ENCODE measurements at regions not wholly inside any gene's neighbourhood (a gene's known extent, or its start where the extent isn't known, plus 50 kb on each side); places are given as distances from the start of the nearest gene placed in this dataset.

DNA sequence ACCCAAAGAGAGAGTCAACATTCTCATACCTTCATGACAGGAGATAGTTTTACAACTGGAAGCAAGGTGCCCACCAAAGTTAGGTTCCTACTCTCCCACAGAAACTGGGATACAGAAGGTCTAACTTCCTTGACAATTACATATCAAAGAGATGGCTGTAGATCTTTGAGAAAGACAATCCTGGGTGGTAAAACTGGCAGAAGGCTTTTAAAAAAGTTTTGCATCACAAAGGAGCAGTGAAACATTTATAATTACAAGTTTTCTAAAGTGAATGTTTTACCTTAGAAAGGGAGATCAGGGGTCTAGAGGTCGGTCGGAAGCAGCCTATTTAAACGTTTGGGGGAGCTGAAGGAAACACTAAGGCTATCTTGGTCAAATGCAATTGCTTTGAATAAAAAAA lies 166.6 kb upstream of the STEAP1 start:
- no peak overlapping the region for H3K4me3 ChIP-seq (ENCODE audit: insufficient read depth, low read depth, low read length)
- ChIA-PET CTCF (no interaction called here), POLR2A (ENCODE audit: unreplicated experiment) (no interaction called here)
- no peak overlapping the region for H2AK9ac ChIP-seq (replicated peaks; ENCODE audit: low read depth, low read length, poor library complexity)
- WGBS, 2 experiments (ENCODE audit: extremely low coverage in 2 of 2, insufficient read length in 1 of 2), result no CpG with 5 or more reads among the region's 3 CpGs
- H3K4me1 ChIP-seq (ENCODE audit: control insufficient read depth, insufficient read depth, low read length), result no peaks in the 10 kb centered on the region
- no peak overlapping the region for H3K14ac ChIP-seq (replicated peaks; ENCODE audit: low read depth, low read length)
- H3K23ac ChIP-seq (ENCODE audit: low read depth, low read length), result no peak overlapping the region
- dilution Hi-C loops (cut with HindIII; ENCODE audit: low sequenced_read_pairs, unreplicated experiment), result no loop called here
- no peak overlapping the region for H4K91ac ChIP-seq (ENCODE audit: insufficient read depth, low read depth, low read length)
- H2BK120ac ChIP-seq (ENCODE audit: low read depth, low read length), result no peak overlapping the region
- no peak overlapping the region for H3K4me2 ChIP-seq (ENCODE audit: low read depth, low read length)
- no TSS peak for BruUV-seq (replicated peaks)
- H2AFZ ChIP-seq (replicated peaks; ENCODE audit: low read length, poor library complexity), result no peak overlapping the region
- H3K9me3 ChIP-seq (ENCODE audit: control insufficient read depth, insufficient read depth, low read length), result no peaks in the 10 kb centered on the region
- intact Hi-C loops (cut with micrococcal nuclease), result no loop called here
- no peak overlapping the region for H2BK15ac ChIP-seq (ENCODE audit: low read depth, low read length)
- H4K5ac ChIP-seq (ENCODE audit: low read depth, low read length), result no peak overlapping the region
- no peak overlapping the region for H2AK5ac ChIP-seq (ENCODE audit: low read depth, low read length)
- H2BK5ac ChIP-seq (ENCODE audit: low read depth, low read length, poor library complexity, severe bottlenecking), result no peak overlapping the region
- H3K27me3 ChIP-seq (ENCODE audit: control insufficient read depth, insufficient read depth, low read length), result no peaks in the 10 kb centered on the region
- no peak overlapping the region for H3K4ac ChIP-seq (ENCODE audit: low read depth, low read length)
- DNase-seq (no peak), ATAC-seq (ENCODE audit: low read depth) (no peak)
- TF ChIP-seq RCOR1 (IDR thresholded peaks at IDR 0.05; ENCODE audit: insufficient replicate concordance, low read length), result no peak
- TF ChIP-seq CHD1 (IDR thresholded peaks at IDR 0.05; ENCODE audit: low read depth, low read length), result no peak
- no peak for TF ChIP-seq MXI1 (IDR thresholded peaks at IDR 0.05; ENCODE audit: borderline replicate concordance, low read depth, low read length)
- TF ChIP-seq CEBPB (IDR thresholded peaks at IDR 0.05; ENCODE audit: low read depth, low read length), result no peak
- no peak for TF ChIP-seq POLR2A (IDR thresholded peaks at IDR 0.05; ENCODE audit: low read depth, low read length)
- TF ChIP-seq, protein P1, sequence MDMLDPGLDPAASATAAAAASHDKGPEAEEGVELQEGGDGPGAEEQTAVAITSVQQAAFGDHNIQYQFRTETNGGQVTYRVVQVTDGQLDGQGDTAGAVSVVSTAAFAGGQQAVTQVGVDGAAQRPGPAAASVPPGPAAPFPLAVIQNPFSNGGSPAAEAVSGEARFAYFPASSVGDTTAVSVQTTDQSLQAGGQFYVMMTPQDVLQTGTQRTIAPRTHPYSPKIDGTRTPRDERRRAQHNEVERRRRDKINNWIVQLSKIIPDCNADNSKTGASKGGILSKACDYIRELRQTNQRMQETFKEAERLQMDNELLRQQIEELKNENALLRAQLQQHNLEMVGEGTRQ (IDR thresholded peaks at IDR 0.05; ENCODE audit: low read depth, low read length), result no peak
- no peak for TF ChIP-seq RAD21 (IDR thresholded peaks at IDR 0.05; ENCODE audit: low read length)
- no peak for TF ChIP-seq MAZ (IDR thresholded peaks at IDR 0.05; ENCODE audit: borderline replicate concordance, low read depth, low read length)
- TF ChIP-seq, protein P2, sequence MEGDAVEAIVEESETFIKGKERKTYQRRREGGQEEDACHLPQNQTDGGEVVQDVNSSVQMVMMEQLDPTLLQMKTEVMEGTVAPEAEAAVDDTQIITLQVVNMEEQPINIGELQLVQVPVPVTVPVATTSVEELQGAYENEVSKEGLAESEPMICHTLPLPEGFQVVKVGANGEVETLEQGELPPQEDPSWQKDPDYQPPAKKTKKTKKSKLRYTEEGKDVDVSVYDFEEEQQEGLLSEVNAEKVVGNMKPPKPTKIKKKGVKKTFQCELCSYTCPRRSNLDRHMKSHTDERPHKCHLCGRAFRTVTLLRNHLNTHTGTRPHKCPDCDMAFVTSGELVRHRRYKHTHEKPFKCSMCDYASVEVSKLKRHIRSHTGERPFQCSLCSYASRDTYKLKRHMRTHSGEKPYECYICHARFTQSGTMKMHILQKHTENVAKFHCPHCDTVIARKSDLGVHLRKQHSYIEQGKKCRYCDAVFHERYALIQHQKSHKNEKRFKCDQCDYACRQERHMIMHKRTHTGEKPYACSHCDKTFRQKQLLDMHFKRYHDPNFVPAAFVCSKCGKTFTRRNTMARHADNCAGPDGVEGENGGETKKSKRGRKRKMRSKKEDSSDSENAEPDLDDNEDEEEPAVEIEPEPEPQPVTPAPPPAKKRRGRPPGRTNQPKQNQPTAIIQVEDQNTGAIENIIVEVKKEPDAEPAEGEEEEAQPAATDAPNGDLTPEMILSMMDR (conservative IDR thresholded peaks at IDR 0.05; ENCODE audit: low read depth, low read length), result no peak
- TF ChIP-seq SMC3 (IDR thresholded peaks at IDR 0.05; ENCODE audit: low read depth, low read length), result no peak
- TF ChIP-seq BHLHE40 (IDR thresholded peaks at IDR 0.05; ENCODE audit: low read depth, low read length), result no peak
- no peak for TF ChIP-seq MAFK (IDR thresholded peaks at IDR 0.05; ENCODE audit: low read depth, low read length)
- no peak for TF ChIP-seq FOS (IDR thresholded peaks at IDR 0.05; ENCODE audit: low read depth, low read length)
- no peak for TF ChIP-seq ELK1 (IDR thresholded peaks at IDR 0.05; ENCODE audit: borderline replicate concordance, low read depth, low read length)
- TF ChIP-seq RFX5 (IDR thresholded peaks at IDR 0.05; ENCODE audit: low read depth, low read length), result no peak
- no peak for TF ChIP-seq NFE2L2 (IDR thresholded peaks at IDR 0.05; ENCODE audit: low read depth, low read length)
- no peak overlapping the region for H3K56ac ChIP-seq (ENCODE audit: extremely low read depth, insufficient read depth, low read length)
- H4K8ac ChIP-seq (ENCODE audit: low read depth in 2 of 2, low read length in 2 of 2), result no peak overlapping the region
- H4K20me1 ChIP-seq (ENCODE audit: insufficient read depth, low read length), result no peaks in the 10 kb centered on the region
- H3K27ac ChIP-seq (ENCODE audit: insufficient read depth, low read length), result no peak overlapping the region
- H3K9me1 ChIP-seq (ENCODE audit: insufficient read depth, low read length), result no peaks in the 10 kb centered on the region
- no peak overlapping the region for H3K9ac ChIP-seq (ENCODE audit: low read depth, low read length)
- H3K36me3 ChIP-seq (ENCODE audit: control insufficient read depth, insufficient read depth, low read length), result no peaks in the 10 kb centered on the region
- in situ Hi-C loops (cut with MboI; ENCODE audit: low sequenced_read_pairs), result no loop called here
- no peak overlapping the region for H2BK20ac ChIP-seq (ENCODE audit: low read depth, low read length)
- no peak overlapping the region for H3K18ac ChIP-seq (ENCODE audit: low read depth, low read length)
- no peaks in the 10 kb centered on the region for H3K79me1 ChIP-seq (ENCODE audit: low read depth in 1 of 2, low read length in 2 of 2)

All from IMR-90 (cell line).